Karpas-422 (cell line): ENCODE measurements at regions not wholly inside any gene's neighbourhood (a gene's known extent, or its start where the extent isn't known, plus 50 kb on each side); places are given as distances from the start of the nearest gene placed in this dataset.

ENCODE experiments used
- DNase-seq: peaks from one replicate; pipeline ENCODE4 v3.0.0-alpha.2; 2015
- H2AFZ ChIP-seq: fragments of 200-600 bp; sonication (generic); 2 replicates; pipeline ENCODE4 v1.6.1; 2014; ENCODE audit warnings: antibody characterized with exemption, low read length, mixed read lengths
- H3K27ac ChIP-seq: fragments of 200-600 bp; sonication (generic); 2 replicates; pipeline ENCODE4 v1.5.1; 2014; ENCODE audit warnings: mild to moderate bottlenecking, low read length, moderate library complexity
- H3K27me3 ChIP-seq: fragments of 200-600 bp; sonication (generic); 2 replicates; pipeline ENCODE4 v1.6.1; 2014; ENCODE audit warnings: low read length, mixed read lengths
- H3K36me3 ChIP-seq: fragments of 200-600 bp; sonication (generic); 2 replicates; pipeline ENCODE4 v1.6.1; 2014; ENCODE audit warnings: low read length, mixed read lengths; ENCODE audit not compliant: insufficient read depth
- H3K4me1 ChIP-seq: fragments of 200-600 bp; sonication (generic); 2 replicates; pipeline ENCODE4 v1.6.1; 2014; ENCODE audit warnings: mild to moderate bottlenecking, low read length, mixed read lengths
- H3K4me2 ChIP-seq: fragments of 200-600 bp; sonication (generic); 2 replicates; pipeline ENCODE4 v1.6.1; 2014; ENCODE audit warnings: low read length, low read depth, mild to moderate bottlenecking; ENCODE audit not compliant: poor library complexity, severe bottlenecking
- H3K4me3 ChIP-seq: fragments of 200-600 bp; sonication (generic); 2 replicates; pipeline ENCODE4 v1.5.1; 2014; ENCODE audit warnings: mild to moderate bottlenecking, antibody characterized with exemption, low read length, mixed read lengths
- H3K79me2 ChIP-seq: fragments of 200-600 bp; sonication (generic); 2 replicates; pipeline ENCODE4 v1.6.1; 2014; ENCODE audit warnings: mild to moderate bottlenecking, low read length, mixed read lengths
- H3K9ac ChIP-seq: fragments of 200-600 bp; sonication (generic); 2 replicates; pipeline ENCODE4 v1.6.0; 2014; ENCODE audit warnings: low read length
- H3K9me2 ChIP-seq: fragments of 200-600 bp; sonication (generic), shearing (Covaris generic); replicated peaks from 2 replicates; pipeline ENCODE4 v1.6.0; 2014; ENCODE audit warnings: mild to moderate bottlenecking, low read length, moderate library complexity; ENCODE audit not compliant: insufficient read depth
- H3K9me3 ChIP-seq: fragments of 300-700, 200-600 bp; sonication (generic); 2 replicates; pipeline ENCODE4 v1.6.1; 2014; ENCODE audit warnings: low read length, mixed read lengths
- H4K20me1 ChIP-seq: fragments of 200-600 bp; sonication (generic); 2 replicates; pipeline ENCODE4 v1.6.1; 2014; ENCODE audit warnings: mild to moderate bottlenecking, antibody characterized with exemption, low read length, low read depth; ENCODE audit not compliant: insufficient read depth

- Histone ChIP-seq H2AFZ (no peak overlapping the region), H3K9me2 (no peaks in the 10 kb centered on the region), H3K4me1 (no peaks in the 10 kb centered on the region), H3K27me3 (no peaks in the 10 kb centered on the region), H3K36me3 (no peaks in the 10 kb centered on the region), H3K79me2 (no peaks in the 10 kb centered on the region), H3K9me3 (peaks cover 5% of the 10 kb centered on the region), H3K4me2 (no peak overlapping the region), H3K9ac (no peak overlapping the region), H3K27ac (no peak overlapping the region), H3K4me3 (no peak overlapping the region), H4K20me1 (no peaks in the 10 kb centered on the region)
- no peak for DNase-seq
These were observed 527.5 kb downstream of the PRR16 start for GRCh38 chr5:120991569-120991968.

DNA sequence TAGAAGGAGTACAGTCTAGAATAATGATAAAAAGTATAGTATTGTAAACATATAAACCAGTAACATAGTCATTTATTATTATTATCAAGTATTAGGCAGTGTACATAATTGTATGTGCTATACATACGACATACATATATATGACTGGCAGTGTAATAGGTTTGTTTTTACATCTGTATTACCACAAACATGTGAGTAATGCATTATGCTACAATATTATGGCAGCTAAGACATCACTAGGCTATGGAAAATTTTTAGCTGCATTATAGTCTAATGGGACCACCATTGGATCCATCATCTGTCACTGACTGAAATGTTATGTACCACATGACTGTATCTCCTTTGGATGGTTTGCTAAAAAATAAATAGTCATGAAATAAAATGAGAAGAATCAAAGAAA is 530.0 kb downstream of the PRR16 start:
- Histone ChIP-seq H3K27me3 (no peaks in the 10 kb centered on the region), H2AFZ (no peak overlapping the region), H3K9me3 (peaks cover 5% of the 10 kb centered on the region), H3K9me2 (no peaks in the 10 kb centered on the region), H3K27ac (no peak overlapping the region), H3K4me1 (no peaks in the 10 kb centered on the region), H4K20me1 (no peaks in the 10 kb centered on the region), H3K79me2 (no peaks in the 10 kb centered on the region), H3K36me3 (no peaks in the 10 kb centered on the region), H3K4me3 (no peak overlapping the region), H3K9ac (no peak overlapping the region), H3K4me2 (no peak overlapping the region)
- no peak for DNase-seq

DNA sequence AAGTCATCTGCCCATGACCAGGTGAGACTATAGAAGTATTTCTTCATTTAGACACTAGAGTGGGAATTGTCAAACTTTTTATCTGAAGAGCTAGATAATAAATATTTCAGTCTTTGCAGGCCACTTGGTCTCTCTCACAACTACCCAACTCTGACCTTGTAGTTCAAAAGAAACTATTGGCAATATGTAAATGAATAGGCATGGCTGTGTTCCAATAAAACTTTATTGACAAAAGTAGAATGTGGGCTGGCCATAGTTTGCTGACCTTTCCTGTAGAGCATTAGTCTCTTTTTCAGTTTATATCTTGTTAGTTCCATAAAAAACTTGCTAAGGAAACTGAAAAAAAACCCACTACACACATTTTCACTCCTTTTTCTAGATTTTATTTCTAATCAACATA is 535.5 kb downstream of the PRR16 start:
- Histone ChIP-seq H3K4me3 (no peak overlapping the region), H3K4me1 (no peaks in the 10 kb centered on the region), H3K9me3 (peaks cover 11% of the 10 kb centered on the region), H3K9ac (no peak overlapping the region), H3K4me2 (no peak overlapping the region), H4K20me1 (no peaks in the 10 kb centered on the region), H3K36me3 (no peaks in the 10 kb centered on the region), H3K27me3 (no peaks in the 10 kb centered on the region), H3K27ac (no peak overlapping the region), H3K9me2 (no peaks in the 10 kb centered on the region), H3K79me2 (no peaks in the 10 kb centered on the region), H2AFZ (no peak overlapping the region)
- no peak for DNase-seq

DNA sequence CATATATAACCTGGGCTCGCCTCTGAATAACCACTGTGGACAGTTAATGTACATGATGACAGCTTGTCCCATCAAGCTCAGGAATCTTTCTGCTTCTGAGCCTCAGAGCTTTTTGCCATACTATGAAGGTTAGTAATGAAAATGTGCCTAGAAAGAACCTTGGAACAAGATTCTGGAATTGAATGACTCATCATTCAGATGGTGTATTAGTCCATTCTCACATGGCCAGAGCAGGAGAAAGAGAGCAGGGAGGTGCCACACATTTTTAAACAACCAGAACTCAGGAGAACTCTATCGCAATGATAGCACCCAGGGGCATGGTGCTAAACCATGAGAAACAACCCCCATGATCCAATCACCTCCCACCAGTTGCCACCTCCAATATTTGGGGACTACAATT is 542.1 kb downstream of the PRR16 start:
- H3K27ac ChIP-seq = no peak overlapping the region
- H3K4me1 ChIP-seq = no peaks in the 10 kb centered on the region
- no peak overlapping the region for H2AFZ ChIP-seq
- no peaks in the 10 kb centered on the region for H4K20me1 ChIP-seq
- H3K4me2 ChIP-seq = no peak overlapping the region
- no peak overlapping the region for H3K4me3 ChIP-seq
- no peak for DNase-seq
- H3K9me3 ChIP-seq = no peaks in the 10 kb centered on the region; the same call in 1 of the 2 replicates
- no peaks in the 10 kb centered on the region for H3K79me2 ChIP-seq
- no peaks in the 10 kb centered on the region for H3K27me3 ChIP-seq
- no peaks in the 10 kb centered on the region for H3K9me2 ChIP-seq
- no peaks in the 10 kb centered on the region for H3K36me3 ChIP-seq
- no peak overlapping the region for H3K9ac ChIP-seq

DNA sequence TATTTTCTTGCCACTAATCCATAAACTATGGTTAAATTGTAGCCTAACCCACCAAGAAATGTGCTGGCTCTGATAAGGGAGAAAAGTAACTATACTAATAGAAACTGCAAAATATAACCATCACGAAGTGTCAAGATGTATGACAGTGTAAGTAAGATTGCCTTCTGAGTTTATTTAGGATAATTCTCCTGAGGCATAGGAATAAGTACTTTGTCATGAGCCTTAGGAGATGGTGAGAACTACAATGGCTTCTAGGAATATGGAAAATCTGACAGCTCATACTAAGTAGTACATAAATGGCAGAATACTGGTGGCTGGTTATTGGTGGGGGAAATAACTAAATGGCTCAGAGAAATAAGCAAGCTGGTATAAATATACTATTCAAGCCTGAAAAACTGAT is 543.9 kb downstream of the PRR16 start:
- no peak for DNase-seq
- no peak overlapping the region for H3K4me3 ChIP-seq

GRCh38 chr5:121009058-121009457 is 545.0 kb downstream of the PRR16 start:
- no peak for DNase-seq
- Histone ChIP-seq H3K36me3 (no peaks in the 10 kb centered on the region), H2AFZ (no peak overlapping the region), H3K27ac (no peak overlapping the region), H3K4me2 (no peak overlapping the region), H3K4me3 (no peak overlapping the region), H3K27me3 (no peaks in the 10 kb centered on the region), H3K4me1 (no peaks in the 10 kb centered on the region), H3K9ac (no peak overlapping the region), H4K20me1 (no peaks in the 10 kb centered on the region), H3K79me2 (no peaks in the 10 kb centered on the region), H3K9me3 (no peaks in the 10 kb centered on the region), H3K9me2 (no peaks in the 10 kb centered on the region)

More for the DNA sequence above, 543.9 kb downstream of the PRR16 start:
- no peaks in the 10 kb centered on the region for H3K9me2 ChIP-seq
- no peaks in the 10 kb centered on the region for H3K79me2 ChIP-seq
- no peak overlapping the region for H3K27ac ChIP-seq
- H3K9ac ChIP-seq = no peak overlapping the region
- H3K4me1 ChIP-seq = no peaks in the 10 kb centered on the region
- H3K27me3 ChIP-seq = no peaks in the 10 kb centered on the region
- H3K9me3 ChIP-seq = no peaks in the 10 kb centered on the region; the same call in 1 of the 2 replicates
- H4K20me1 ChIP-seq = no peaks in the 10 kb centered on the region
- no peaks in the 10 kb centered on the region for H3K36me3 ChIP-seq
- H3K4me2 ChIP-seq = no peak overlapping the region
- no peak overlapping the region for H2AFZ ChIP-seq

- DNase-seq = no peak
- no peaks in the 10 kb centered on the region for H3K4me1 ChIP-seq
- H3K9me3 ChIP-seq = 0 out of 2 replicates have a peak, but pooled peaks cover 6% of the 10 kb centered on the region
- no peak overlapping the region for H3K27ac ChIP-seq
- H3K4me3 ChIP-seq = no peak overlapping the region
- H3K27me3 ChIP-seq = no peaks in the 10 kb centered on the region
- H3K9ac ChIP-seq = no peak overlapping the region
- H3K79me2 ChIP-seq = no peaks in the 10 kb centered on the region
- no peaks in the 10 kb centered on the region for H3K36me3 ChIP-seq
- H4K20me1 ChIP-seq = no peaks in the 10 kb centered on the region
- H3K9me2 ChIP-seq = no peaks in the 10 kb centered on the region
- H3K4me2 ChIP-seq = no peak overlapping the region
- H2AFZ ChIP-seq = no peak overlapping the region
These were observed 553.9 kb downstream of the PRR16 start for GRCh38 chr5:121018004-121018403.

GRCh38 chr5:121019106-121019505 is 555.0 kb downstream of the PRR16 start:
- no peak overlapping the region for H3K27ac ChIP-seq
- H3K27me3 ChIP-seq = no peaks in the 10 kb centered on the region
- no peaks in the 10 kb centered on the region for H3K79me2 ChIP-seq
- H3K9ac ChIP-seq = no peak overlapping the region
- no peaks in the 10 kb centered on the region for H3K36me3 ChIP-seq
- 0 out of 2 replicates have a peak, but pooled peaks cover 6% of the 10 kb centered on the region for H3K9me3 ChIP-seq
- no peak overlapping the region for H3K4me3 ChIP-seq
- no peak overlapping the region for H3K4me2 ChIP-seq
- H3K9me2 ChIP-seq = no peaks in the 10 kb centered on the region
- no peaks in the 10 kb centered on the region for H3K4me1 ChIP-seq
- no peaks in the 10 kb centered on the region for H4K20me1 ChIP-seq
- no peak overlapping the region for H2AFZ ChIP-seq
- DNase-seq = no peak

DNA sequence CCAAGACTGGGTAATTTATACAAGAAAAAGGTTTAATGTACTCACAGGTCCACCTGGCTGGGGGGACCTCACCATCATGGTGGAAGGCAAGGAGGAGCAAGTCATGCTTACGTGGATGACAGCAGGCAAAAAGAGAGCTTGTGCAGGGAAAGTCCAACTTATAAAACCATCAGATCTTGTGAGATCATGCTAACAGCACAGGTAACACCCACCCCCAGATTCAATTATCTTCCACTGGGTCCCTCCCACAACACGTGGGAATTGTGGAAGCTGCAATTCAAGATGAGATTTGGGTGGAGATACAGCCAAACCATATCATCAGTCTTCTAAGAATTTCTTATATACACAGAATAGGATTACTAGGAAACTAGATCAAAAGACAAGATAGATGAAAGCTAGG is 555.6 kb downstream of the PRR16 start:
- H3K9ac ChIP-seq = no peak overlapping the region
- no peaks in the 10 kb centered on the region for H3K9me2 ChIP-seq
- no peak for DNase-seq
- no peaks in the 10 kb centered on the region for H3K79me2 ChIP-seq
- H4K20me1 ChIP-seq = no peaks in the 10 kb centered on the region
- no peak overlapping the region for H2AFZ ChIP-seq
- no peaks in the 10 kb centered on the region for H3K4me1 ChIP-seq
- no peak overlapping the region for H3K4me3 ChIP-seq
- no peaks in the 10 kb centered on the region for H3K36me3 ChIP-seq
- H3K4me2 ChIP-seq = no peak overlapping the region
- no peak overlapping the region for H3K27ac ChIP-seq
- H3K27me3 ChIP-seq = no peaks in the 10 kb centered on the region
- 0 out of 2 replicates have a peak, but pooled peaks cover 6% of the 10 kb centered on the region for H3K9me3 ChIP-seq
